KG1 (cell line): ENCODE measurements at regions not wholly inside any gene's neighbourhood (a gene's known extent, or its start where the extent isn't known, plus 50 kb on each side); places are given as distances from the start of the nearest gene placed in this dataset.

ENCODE experiments used
- DNase-seq: peaks from one replicate; lab custom pipeline; 2025; lab: John Stamatoyannopoulos, UW

DNA sequence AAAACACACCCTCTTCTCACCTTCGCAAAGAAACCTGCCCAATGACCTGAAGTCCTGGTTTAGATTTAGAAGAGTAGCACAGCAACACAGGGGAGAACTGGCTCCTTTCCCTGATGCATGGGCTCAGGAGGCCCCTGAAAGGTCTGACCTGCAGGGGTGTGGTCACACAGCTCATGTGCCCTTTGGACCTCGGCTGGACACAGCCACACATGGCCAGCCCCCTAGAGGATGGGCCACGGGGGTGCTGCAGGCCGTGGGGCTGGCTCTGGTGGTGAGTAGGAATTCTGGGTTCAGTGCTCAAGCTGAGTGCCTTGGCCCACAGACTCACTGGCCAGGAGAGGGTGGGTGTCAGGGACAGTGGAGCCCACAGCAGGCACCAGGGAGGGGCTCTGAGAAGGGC lies 118.5 kb upstream of the ADCY1 start:
- DNase-seq = no peak

GRCh38 chr7:45456105-45456504 lies 118.1 kb upstream of the ADCY1 start:
- DNase-seq = no peak

- DNase-seq = no peak
Measured at GRCh38 chr7:45456747-45457524, 117.2 kb upstream of the ADCY1 start.

DNA sequence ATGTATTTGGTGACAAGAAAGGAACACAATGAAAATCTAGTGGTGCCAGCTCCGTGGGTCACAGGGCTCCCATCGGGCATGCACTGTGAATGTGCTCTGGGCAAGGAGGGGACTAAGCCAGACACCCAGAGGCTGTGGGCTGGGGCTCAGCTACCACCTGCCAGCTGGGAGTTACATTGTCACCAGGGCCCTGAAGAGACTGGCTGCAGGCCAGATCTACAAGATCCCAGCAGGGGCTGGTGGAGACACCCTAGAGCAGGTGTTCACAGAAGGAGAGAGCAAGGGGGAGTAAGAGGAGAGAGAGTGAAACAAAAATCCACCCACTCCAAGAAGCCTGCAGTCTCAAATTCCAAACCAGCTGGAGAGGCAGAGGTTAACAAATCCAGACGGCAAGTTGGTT lies 116.6 kb upstream of the ADCY1 start:
- DNase-seq = no peak

DNA sequence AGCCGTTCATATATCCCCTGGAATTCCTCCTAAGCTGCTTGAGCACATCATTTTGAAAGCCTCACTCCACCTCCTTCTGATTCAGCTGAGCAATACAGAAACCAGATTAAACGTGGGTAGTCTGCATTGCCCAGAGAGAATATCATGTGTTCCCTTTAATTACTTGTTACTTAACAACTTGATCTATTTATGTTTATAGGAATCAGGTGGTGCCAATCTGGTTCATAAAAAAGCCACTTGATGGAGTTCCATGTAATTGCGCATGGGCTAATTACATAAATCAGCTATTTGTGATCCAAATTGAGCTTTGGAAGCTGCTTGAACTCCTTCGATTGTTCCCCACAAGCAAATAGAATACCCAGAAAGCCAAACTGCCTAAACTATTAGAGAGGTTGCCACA lies 114.7 kb upstream of the ADCY1 start:
- no peak for DNase-seq

GRCh38 chr7:45460379-45460778 lies 113.8 kb upstream of the ADCY1 start:
- DNase-seq = no peak

- DNase-seq = no peak
Measured at GRCh38 chr7:45461026-45461425, 113.1 kb upstream of the ADCY1 start.

GRCh38 chr7:45469103-45469502 lies 105.1 kb upstream of the ADCY1 start:
- no peak for DNase-seq

DNA sequence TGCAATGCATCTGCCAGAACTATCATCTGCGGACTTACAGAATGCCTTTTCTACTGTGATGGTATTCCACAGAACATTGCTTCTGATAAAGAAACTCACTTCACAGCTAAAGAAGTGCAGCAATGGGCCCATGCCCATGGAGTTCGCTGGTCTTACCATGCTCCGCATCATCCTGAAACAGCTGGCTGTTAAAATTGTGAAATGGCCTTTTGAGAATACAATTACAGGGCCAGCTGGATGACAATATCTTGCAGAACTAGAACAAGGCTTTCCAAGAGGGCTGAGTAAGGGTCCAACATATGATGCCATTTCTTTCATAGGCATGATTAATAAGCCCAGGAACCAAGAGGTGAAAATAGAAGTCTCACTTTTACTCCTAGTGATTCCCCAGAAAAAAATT lies 104.1 kb upstream of the ADCY1 start:
- no peak for DNase-seq

GRCh38 chr7:45479781-45480180 lies 94.4 kb upstream of the ADCY1 start:
- no peak for DNase-seq

- no peak for DNase-seq
Measured at GRCh38 chr7:45482451-45482850, 91.7 kb upstream of the ADCY1 start.

DNA sequence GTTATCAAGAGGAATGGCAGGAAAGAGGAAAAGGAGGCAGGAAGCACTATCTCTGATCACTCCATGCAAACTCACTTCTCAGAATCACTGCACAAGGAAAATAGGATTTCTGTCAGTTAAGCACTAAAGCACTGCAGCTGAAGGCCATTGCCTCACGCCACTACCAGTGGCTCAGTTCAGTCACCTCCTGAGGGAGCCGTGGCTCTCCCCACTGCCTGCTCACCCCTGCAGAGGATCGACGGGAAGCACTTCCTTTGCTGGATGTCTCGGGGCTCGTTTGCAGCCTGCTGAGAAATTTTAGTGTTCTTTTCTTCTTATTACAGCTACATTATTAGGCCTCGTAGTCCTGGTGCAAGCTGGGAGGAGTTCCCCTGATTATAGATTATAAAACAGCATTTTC lies 90.1 kb upstream of the ADCY1 start:
- DNase-seq = no peak

GRCh38 chr7:45486575-45486974 lies 87.6 kb upstream of the ADCY1 start:
- no peak for DNase-seq

GRCh38 chr7:45494885-45495284 lies 79.3 kb upstream of the ADCY1 start:
- no peak for DNase-seq

GRCh38 chr7:45495618-45496017 lies 78.5 kb upstream of the ADCY1 start:
- no peak for DNase-seq

DNA sequence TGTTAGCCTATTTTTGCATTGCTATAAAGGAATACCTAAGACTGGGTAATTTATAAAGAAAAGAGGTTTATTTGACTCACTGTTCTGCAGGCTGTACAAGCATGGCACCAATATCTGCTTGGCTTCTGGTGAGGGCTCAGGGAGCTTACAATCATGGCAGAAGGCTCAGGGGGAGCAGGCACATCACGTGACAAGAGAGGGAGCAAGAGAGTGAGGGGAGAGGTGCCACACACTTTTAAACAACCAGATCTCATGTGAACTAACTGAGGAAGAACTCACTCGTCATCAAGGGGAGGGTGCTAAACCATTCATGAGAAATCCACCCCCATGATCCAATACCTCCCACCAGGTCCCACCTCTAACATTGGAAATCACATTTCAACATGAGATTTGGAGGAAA lies 73.9 kb upstream of the ADCY1 start:
- no peak for DNase-seq

- DNase-seq = no peak
Measured at GRCh38 chr7:45501791-45502190, 72.4 kb upstream of the ADCY1 start.

GRCh38 chr7:45506059-45506458 lies 68.1 kb upstream of the ADCY1 start:
- DNase-seq = no peak

DNA sequence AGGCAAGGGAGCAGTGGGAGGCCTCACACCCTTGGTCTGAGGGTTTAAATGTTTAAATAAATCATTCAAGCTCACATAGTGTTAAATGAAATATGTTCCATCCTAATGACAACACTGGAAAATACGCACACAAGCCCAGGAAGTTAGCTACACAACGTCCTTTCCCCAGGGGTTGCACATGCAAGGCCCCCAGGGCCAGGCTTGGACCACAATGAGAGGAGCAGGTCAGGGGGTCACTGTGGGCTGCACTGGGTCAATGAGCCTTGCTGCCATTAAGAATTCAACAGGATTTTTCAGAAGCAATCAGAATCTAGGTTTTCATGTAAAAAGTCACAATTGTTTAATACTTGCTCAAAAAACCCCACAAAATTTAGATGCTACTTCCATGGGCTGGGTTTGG lies 64.9 kb upstream of the ADCY1 start:
- DNase-seq = no peak

- DNase-seq = no peak
Measured at GRCh38 chr7:45511721-45512597, 62.2 kb upstream of the ADCY1 start.

DNA sequence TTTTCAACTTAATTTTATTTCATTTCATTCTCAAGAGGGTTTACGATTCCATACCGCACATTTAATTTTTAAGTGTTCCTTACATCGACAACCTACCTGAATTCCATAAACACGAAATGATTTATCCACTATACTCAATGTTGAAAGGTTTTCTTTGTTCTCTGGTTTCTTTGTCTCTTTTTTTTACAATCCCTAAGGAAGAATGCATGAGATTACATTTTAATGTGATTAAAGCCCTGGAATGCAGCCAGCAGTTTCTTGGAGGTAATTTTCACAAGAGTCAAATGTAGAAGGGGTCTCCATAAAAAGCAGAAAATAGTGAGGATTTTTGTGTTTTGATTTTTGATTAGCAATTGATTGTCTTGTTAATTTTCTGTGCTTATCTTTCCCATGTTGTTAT lies 59.2 kb upstream of the ADCY1 start:
- DNase-seq = no peak

- DNase-seq = no peak
Measured at GRCh38 chr7:45515346-45515745, 58.8 kb upstream of the ADCY1 start.
